Endodermal cell (in vitro differentiated cells): ENCODE measurements at regions not wholly inside any gene's neighbourhood (a gene's known extent, or its start where the extent isn't known, plus 50 kb on each side); places are given as distances from the start of the nearest gene placed in this dataset.

ENCODE experiments used
- DNase-seq: peaks from one replicate; pipeline ENCODE4 v3.0.0-alpha.2; 2017
- H3K27ac ChIP-seq: 2 replicates; pipeline ENCODE4 v1.5.1; 2013; ENCODE audit warnings: mild to moderate bottlenecking, low read depth, low read length, moderate library complexity
- H3K27me3 ChIP-seq: 2 replicates; pipeline ENCODE4 v1.6.1; 2013; ENCODE audit warnings: mild to moderate bottlenecking, low read length, moderate library complexity; ENCODE audit not compliant: insufficient read depth, control insufficient read depth, poor library complexity, severe bottlenecking
- H3K36me3 ChIP-seq: 2 replicates; pipeline ENCODE4 v1.7.0; 2013; ENCODE audit warnings: mild to moderate bottlenecking, low read length, moderate library complexity; ENCODE audit not compliant: control insufficient read depth, insufficient read depth
- H3K4me1 ChIP-seq: one replicate; pipeline ENCODE4 v1.7.0; 2013; ENCODE audit warnings: low read length; ENCODE audit not compliant: control insufficient read depth, insufficient read depth
- H3K4me3 ChIP-seq: 2 replicates; pipeline ENCODE4 v1.5.1; 2013; ENCODE audit warnings: mild to moderate bottlenecking, low read length, moderate library complexity
- H3K9ac ChIP-seq: 2 replicates; pipeline ENCODE4 v1.6.1; 2013; ENCODE audit warnings: mild to moderate bottlenecking, low read length, moderate library complexity; ENCODE audit not compliant: poor library complexity, severe bottlenecking; ENCODE audit errors: extremely low read depth
- H3K9me3 ChIP-seq: 2 replicates; pipeline ENCODE4 v1.6.1; 2013; ENCODE audit warnings: mild to moderate bottlenecking, low read length, moderate library complexity; ENCODE audit not compliant: control insufficient read depth
- H3K27ac Mint-ChIP-seq: 2 replicates; pipeline ENCODE4 v1.8.0; 2020; ENCODE audit warnings: mixed read lengths
- H3K27me3 Mint-ChIP-seq: 2 replicates; pipeline ENCODE4 v1.8.0; 2021; ENCODE audit warnings: mild to moderate bottlenecking, mixed read lengths; ENCODE audit not compliant: insufficient read depth
- H3K36me3 Mint-ChIP-seq: 2 replicates; pipeline ENCODE4 v1.8.0; 2020; ENCODE audit warnings: low read depth, mixed read lengths
- H3K4me1 Mint-ChIP-seq: 2 replicates; pipeline ENCODE4 v1.8.0; 2020; ENCODE audit warnings: mixed read lengths
- H3K4me3 Mint-ChIP-seq: 2 replicates; pipeline ENCODE4 v1.8.0; 2020; ENCODE audit warnings: mild to moderate bottlenecking, moderate library complexity, mixed read lengths
- H3K9me3 Mint-ChIP-seq: 2 replicates; pipeline ENCODE4 v1.8.0; 2020; ENCODE audit warnings: mild to moderate bottlenecking, mixed read lengths
- WGBS, 2 experiments: methylation state at CpG; one replicate each; pipeline versions ENCODE4 v1.1.5 to v1.1.7; 2013; ENCODE audit warnings: missing lambda C conversion rate in 2 of 2, mixed read lengths in 1 of 2; ENCODE audit not compliant: insufficient coverage in 1 of 2, insufficient read length in 1 of 2; 5-methylcytosine and 5-hydroxymethylcytosine counted together
- TF ChIP-seq, protein P1 (sequence below): fragments of 200-600 bp; sonication (generic); conservative IDR thresholded peaks from 2 replicates; pipeline ENCODE4 v1.5.0; 2021; ENCODE audit warnings: antibody characterized with exemption, mild to moderate bottlenecking

DNA sequence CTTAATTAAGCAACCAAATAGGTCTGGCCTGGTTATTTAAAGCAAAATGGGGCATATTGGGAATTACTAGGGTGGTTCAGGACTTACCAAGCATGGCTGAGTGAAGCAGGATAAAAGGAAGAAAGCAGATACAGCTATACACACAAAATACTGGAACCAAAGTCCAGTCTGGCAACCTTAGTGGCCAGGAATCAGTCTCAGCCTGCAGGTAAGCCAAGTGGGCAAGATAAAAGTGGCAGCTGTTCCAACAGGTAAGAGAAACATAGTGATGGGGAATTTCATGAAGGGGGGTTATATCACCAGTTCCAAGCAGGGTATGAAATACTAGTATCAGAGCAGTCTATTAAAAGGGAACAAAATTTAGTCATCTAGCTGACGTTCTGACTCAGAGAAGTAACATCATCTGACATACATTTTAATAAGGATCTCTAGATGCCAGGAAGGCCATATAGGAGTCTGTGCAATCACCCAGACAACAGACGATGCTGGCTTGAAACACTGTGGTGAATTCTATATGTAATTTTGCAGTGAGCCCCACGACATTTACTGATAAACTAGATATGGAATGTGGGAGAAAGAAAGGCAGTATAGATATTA, 292.1 kb upstream of the HSF2 start:
- H3K27me3 ChIP-seq = no peaks in the 10 kb centered on the region
- no peak overlapping the region for H3K27ac ChIP-seq
- TF ChIP-seq, protein P1, sequence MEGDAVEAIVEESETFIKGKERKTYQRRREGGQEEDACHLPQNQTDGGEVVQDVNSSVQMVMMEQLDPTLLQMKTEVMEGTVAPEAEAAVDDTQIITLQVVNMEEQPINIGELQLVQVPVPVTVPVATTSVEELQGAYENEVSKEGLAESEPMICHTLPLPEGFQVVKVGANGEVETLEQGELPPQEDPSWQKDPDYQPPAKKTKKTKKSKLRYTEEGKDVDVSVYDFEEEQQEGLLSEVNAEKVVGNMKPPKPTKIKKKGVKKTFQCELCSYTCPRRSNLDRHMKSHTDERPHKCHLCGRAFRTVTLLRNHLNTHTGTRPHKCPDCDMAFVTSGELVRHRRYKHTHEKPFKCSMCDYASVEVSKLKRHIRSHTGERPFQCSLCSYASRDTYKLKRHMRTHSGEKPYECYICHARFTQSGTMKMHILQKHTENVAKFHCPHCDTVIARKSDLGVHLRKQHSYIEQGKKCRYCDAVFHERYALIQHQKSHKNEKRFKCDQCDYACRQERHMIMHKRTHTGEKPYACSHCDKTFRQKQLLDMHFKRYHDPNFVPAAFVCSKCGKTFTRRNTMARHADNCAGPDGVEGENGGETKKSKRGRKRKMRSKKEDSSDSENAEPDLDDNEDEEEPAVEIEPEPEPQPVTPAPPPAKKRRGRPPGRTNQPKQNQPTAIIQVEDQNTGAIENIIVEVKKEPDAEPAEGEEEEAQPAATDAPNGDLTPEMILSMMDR = no peak
- no peak overlapping the region for H3K4me3 Mint-ChIP-seq
- H3K9me3 Mint-ChIP-seq = no peaks in the 10 kb centered on the region
- no peak overlapping the region for H3K9ac ChIP-seq
- no peak overlapping the region for H3K4me3 ChIP-seq
- H3K4me1 ChIP-seq = no peaks in the 10 kb centered on the region
- no peak overlapping the region for H3K27ac Mint-ChIP-seq
- no peak for DNase-seq
- H3K36me3 ChIP-seq = no peaks in the 10 kb centered on the region
- WGBS, 2 experiments = 80 to 97% methylated on average over 1 to 3 of the region's 3 CpGs
- no peaks in the 10 kb centered on the region for H3K36me3 Mint-ChIP-seq
- H3K27me3 Mint-ChIP-seq = no peaks in the 10 kb centered on the region
- no peaks in the 10 kb centered on the region for H3K9me3 ChIP-seq
- peaks cover 2% of the 10 kb centered on the region for H3K4me1 Mint-ChIP-seq

DNA sequence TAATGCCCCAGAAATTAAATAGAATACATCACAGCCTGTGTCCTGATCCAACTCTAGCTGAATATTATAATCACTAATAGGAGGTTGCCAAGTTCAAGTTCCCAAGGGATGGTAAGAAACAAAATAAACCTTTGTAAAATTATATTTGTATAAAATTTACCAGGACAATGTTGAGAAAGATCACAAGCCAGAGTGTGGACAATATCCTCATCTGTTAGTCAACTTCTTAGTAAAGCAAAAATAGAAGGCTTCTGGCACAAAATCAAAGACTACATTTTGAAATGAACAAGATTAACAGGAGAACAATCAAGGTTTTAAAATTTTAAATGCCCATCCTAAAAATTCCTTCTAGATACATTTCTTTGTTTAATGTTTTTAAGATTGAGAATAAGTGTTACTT, 290.4 kb upstream of the HSF2 start:
- H3K4me1 Mint-ChIP-seq = peaks cover 2% of the 10 kb centered on the region
- DNase-seq = no peak
- Histone ChIP-seq H3K36me3 (no peaks in the 10 kb centered on the region), H3K27me3 (no peaks in the 10 kb centered on the region), H3K9me3 (no peaks in the 10 kb centered on the region), H3K4me1 (no peaks in the 10 kb centered on the region), H3K27ac (no peak overlapping the region), H3K9ac (no peak overlapping the region), H3K4me3 (no peak overlapping the region)
- no peaks in the 10 kb centered on the region for H3K27me3 Mint-ChIP-seq
- H3K27ac Mint-ChIP-seq = no peak overlapping the region
- no peaks in the 10 kb centered on the region for H3K36me3 Mint-ChIP-seq
- H3K9me3 Mint-ChIP-seq = no peaks in the 10 kb centered on the region
- H3K4me3 Mint-ChIP-seq = no peak overlapping the region
- TF ChIP-seq, protein P1 = no peak

DNA sequence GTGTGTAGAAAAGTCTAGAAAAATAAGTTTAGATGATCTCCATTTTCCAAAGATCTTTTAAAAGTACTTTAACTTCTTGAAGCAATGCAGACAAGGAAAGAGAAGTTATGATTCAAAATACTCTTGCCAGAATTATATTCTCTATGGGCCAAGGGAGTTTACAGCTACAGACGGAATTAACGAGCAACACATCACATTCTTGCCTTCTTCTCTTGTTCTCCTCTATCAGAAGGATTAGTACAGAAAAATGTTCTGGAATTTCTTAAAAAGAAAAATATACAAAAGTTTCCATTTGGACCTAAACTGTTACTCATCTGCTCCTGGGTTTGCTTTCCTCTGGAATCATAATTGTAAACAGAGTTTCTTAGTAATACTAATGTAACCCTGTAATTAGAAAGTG, 284.7 kb upstream of the HSF2 start:
- H3K9me3 ChIP-seq = no peaks in the 10 kb centered on the region
- H3K9ac ChIP-seq = no peak overlapping the region
- H3K27ac Mint-ChIP-seq = no peak overlapping the region
- H3K9me3 Mint-ChIP-seq = no peaks in the 10 kb centered on the region
- no peaks in the 10 kb centered on the region for H3K36me3 Mint-ChIP-seq
- DNase-seq = no peak
- H3K36me3 ChIP-seq = no peaks in the 10 kb centered on the region
- no peaks in the 10 kb centered on the region for H3K27me3 Mint-ChIP-seq
- H3K27me3 ChIP-seq = no peaks in the 10 kb centered on the region
- no peak overlapping the region for H3K27ac ChIP-seq
- TF ChIP-seq, protein P1 = no peak
- H3K4me3 Mint-ChIP-seq = no peak overlapping the region
- H3K4me3 ChIP-seq = no peak overlapping the region
- H3K4me1 Mint-ChIP-seq = peaks cover 2% of the 10 kb centered on the region
- 80 to 89% methylated on average over 2 of the region's 2 CpGs for WGBS, 2 experiments
- no peaks in the 10 kb centered on the region for H3K4me1 ChIP-seq
